Left ventricle myocardium inferior (tissue), 1 donor: ENCODE measurements at regions not wholly inside any gene's neighbourhood (a gene's known extent, or its start where the extent isn't known, plus 50 kb on each side); places are given as distances from the start of the nearest gene placed in this dataset.

Experiments used
- DNase-seq: peaks from one replicate; pipeline ENCODE4 v3.0.0-alpha.2; 2020
- H3K27ac ChIP-seq: fragments of 200-600 bp; replicated peaks from 2 replicates; pipeline ENCODE4 v1.8.0; 2021
- H3K27me3 ChIP-seq: fragments of 200-600 bp; 2 replicates; pipeline ENCODE4 v1.8.0; 2021; ENCODE audit warnings: low read depth
- H3K36me3 ChIP-seq: fragments of 200-600 bp; 2 replicates; pipeline ENCODE4 v1.8.0; 2021
- H3K4me1 ChIP-seq: fragments of 200-600 bp; 2 replicates; pipeline ENCODE4 v1.8.0; 2021
- H3K4me3 ChIP-seq: fragments of 200-600 bp; 2 replicates; pipeline ENCODE4 v1.8.0; 2021; ENCODE audit warnings: mild to moderate bottlenecking, moderate library complexity
- H3K9me3 ChIP-seq: fragments of 200-600 bp; replicated peaks from 2 replicates; pipeline ENCODE4 v1.8.0; 2021
- CTCF ChIP-seq: fragments of 200-600 bp; IDR thresholded peaks from 2 replicates; pipeline ENCODE4 v1.8.0; 2021; ENCODE audit warnings: antibody characterized with exemption, mild to moderate bottlenecking, borderline replicate concordance
- intact Hi-C: fragments of 100-400 bp; cut with micrococcal nuclease; formaldehyde crosslinking; loops from one replicate; pipeline ENCODE4 v1.11.0; 2022
- donor health status: DM: no; HTN: yes; CAD: no; lungs with severe emphysema.

- Histone ChIP-seq H3K9me3 (peaks cover 13% of the 10 kb centered on the region), H3K27ac (peak overlapping the region; percentile 52), H3K27me3 (no peaks in the 10 kb centered on the region), H3K4me1 (peaks cover 17% of the 10 kb centered on the region), H3K4me3 (no peak overlapping the region), H3K36me3 (no peaks in the 10 kb centered on the region)
- DNase-seq: no peak
- TF ChIP-seq CTCF: no peak
- intact Hi-C loops: no loop called here
These were observed 144.6 kb upstream of the MAP9 start for GRCh38 chr4:155521382-155521781.

DNA sequence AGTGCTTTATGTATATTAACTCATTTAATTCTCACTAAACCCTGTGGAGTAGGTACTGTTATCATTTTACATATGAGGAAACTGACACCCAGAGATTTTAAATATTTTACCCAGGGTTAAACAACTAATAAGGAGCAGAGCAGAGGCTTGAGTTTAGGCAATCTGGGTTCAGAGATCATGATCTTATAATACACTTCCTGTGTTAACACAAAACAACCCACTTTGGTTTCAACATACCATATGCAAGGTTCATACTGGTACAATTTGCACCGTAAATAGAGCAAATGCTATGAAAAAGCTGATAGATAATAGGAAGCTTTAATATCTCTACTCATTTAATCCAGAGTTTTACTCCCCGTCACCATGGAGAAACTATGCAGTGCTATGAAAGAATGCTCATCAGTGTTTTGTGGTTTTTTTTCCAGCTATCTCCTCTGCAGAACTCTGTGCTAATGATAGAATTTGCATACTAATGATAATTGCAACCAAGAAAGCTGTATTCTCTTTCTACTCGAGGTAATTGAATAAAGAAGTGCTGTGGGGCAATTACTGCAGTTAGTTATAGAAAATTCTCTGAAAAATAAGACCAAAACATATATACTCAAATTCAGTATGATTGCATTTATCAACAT is 138.8 kb upstream of the MAP9 start:
- H3K36me3 ChIP-seq: no peaks in the 10 kb centered on the region
- no peaks in the 10 kb centered on the region for H3K9me3 ChIP-seq
- no peak overlapping the region for H3K4me3 ChIP-seq
- DNase-seq: no peak
- H3K27ac ChIP-seq: peak overlapping the region; percentile 77
- TF ChIP-seq CTCF: no peak
- H3K4me1 ChIP-seq: peaks cover 51% of the 10 kb centered on the region
- no peaks in the 10 kb centered on the region for H3K27me3 ChIP-seq
- intact Hi-C loops: no loop called here

- no peaks in the 10 kb centered on the region for H3K36me3 ChIP-seq
- no peak overlapping the region for H3K4me3 ChIP-seq
- no peak for TF ChIP-seq CTCF
- peaks cover 61% of the 10 kb centered on the region for H3K4me1 ChIP-seq
- H3K27ac ChIP-seq: peak overlapping the region; percentile 77
- intact Hi-C loops: no loop called here
- no peaks in the 10 kb centered on the region for H3K27me3 ChIP-seq
- no peaks in the 10 kb centered on the region for H3K9me3 ChIP-seq
- DNase-seq: no peak
These were observed 137.9 kb upstream of the MAP9 start for GRCh38 chr4:155514628-155515027.

GRCh38 chr4:155512817-155513216 is 136.1 kb upstream of the MAP9 start:
- intact Hi-C loops: no loop called here
- no peak for DNase-seq
- peaks cover 70% of the 10 kb centered on the region for H3K4me1 ChIP-seq
- no peak for TF ChIP-seq CTCF
- no peaks in the 10 kb centered on the region for H3K36me3 ChIP-seq
- peak overlapping the region; percentile 77 for H3K27ac ChIP-seq
- no peaks in the 10 kb centered on the region for H3K27me3 ChIP-seq
- no peaks in the 10 kb centered on the region for H3K9me3 ChIP-seq
- no peak overlapping the region for H3K4me3 ChIP-seq

GRCh38 chr4:155512046-155512445 is 135.3 kb upstream of the MAP9 start:
- intact Hi-C loops: no loop called here
- Histone ChIP-seq H3K27ac (peak overlapping the region; percentile 77), H3K36me3 (no peaks in the 10 kb centered on the region)

More at GRCh38 chr4:155512046-155512445, 135.3 kb upstream of the MAP9 start:
- H3K4me3 ChIP-seq: no peak overlapping the region
- H3K4me1 ChIP-seq: peaks cover 70% of the 10 kb centered on the region
- no peak for DNase-seq
- no peaks in the 10 kb centered on the region for H3K27me3 ChIP-seq
- TF ChIP-seq CTCF: no peak
- H3K9me3 ChIP-seq: no peaks in the 10 kb centered on the region
